GM19035 (cell line): ENCODE measurements at regions not wholly inside any gene's neighbourhood (a gene's known extent, or its start where the extent isn't known, plus 50 kb on each side); places are given as distances from the start of the nearest gene placed in this dataset.
"Not testable (repeated sequence)": the region's sequence is repeated elsewhere in the genome, so short reads cannot be mapped to it uniquely, and the experiment has no call there.

Experiments used
- ATAC-seq: cut with Tn5 transposase; IDR thresholded peaks from one replicate; pipeline ENCODE4 v1.9.1; 2021; ENCODE audit not compliant: unreplicated experiment

DNA sequence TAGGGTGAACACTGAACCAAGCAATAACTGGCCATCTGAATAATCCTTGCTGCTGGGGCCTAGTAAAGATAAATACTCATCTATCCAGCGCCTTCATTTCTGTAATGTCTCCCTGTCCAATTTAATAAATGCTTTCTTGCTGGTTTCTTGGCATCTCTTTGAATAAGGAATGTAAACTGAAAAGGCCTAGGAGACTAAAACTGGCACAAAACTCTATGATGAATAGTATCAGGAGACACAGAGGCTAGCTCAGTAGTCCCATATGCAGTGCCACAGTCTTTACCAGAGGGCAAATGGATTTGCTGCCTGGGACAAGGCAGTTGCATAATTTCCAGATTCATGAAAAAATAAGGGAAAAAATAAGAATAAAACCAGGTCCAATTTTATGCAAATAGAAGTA is 324.4 kb downstream of the CENPW start:
- ATAC-seq = no peak

DNA sequence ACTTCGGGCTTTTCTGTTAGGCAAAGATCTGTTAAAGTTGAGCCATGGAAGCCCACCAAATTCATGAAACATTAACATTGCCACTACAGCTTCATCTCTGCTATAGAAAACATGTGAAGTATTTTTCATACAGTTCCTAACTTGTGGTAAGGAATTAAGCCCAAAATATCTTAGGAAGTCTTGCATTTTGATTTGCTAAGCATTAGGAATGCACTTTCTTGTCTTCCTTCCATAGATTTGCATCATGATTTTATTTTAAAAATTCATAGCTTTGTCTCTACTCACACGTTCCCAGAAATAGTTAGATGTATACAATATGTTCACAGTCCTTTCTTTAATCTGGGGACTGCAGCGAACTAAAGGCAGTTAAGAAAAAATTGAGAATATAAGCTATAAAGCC is 325.6 kb downstream of the CENPW start:
- no peak for ATAC-seq

DNA sequence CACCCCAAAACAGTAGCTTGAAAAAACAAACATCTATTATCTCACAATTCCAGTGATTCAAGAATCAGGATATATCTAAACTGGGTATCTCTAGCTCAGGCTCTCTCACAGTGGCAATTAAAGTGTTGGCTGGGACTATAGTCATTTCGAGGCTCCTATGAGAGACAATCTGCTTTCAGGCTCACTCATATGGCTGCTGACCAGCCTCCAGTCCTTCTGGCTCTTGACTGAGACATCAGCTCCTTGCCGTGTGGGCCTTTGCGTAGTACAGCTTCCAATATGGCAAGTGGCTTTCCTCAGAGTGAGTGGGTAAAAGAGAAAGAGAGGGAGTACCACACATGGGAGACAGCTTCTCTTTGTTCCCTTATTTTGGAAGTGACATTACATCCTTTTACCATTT is 327.2 kb downstream of the CENPW start:
- ATAC-seq = no peak

DNA sequence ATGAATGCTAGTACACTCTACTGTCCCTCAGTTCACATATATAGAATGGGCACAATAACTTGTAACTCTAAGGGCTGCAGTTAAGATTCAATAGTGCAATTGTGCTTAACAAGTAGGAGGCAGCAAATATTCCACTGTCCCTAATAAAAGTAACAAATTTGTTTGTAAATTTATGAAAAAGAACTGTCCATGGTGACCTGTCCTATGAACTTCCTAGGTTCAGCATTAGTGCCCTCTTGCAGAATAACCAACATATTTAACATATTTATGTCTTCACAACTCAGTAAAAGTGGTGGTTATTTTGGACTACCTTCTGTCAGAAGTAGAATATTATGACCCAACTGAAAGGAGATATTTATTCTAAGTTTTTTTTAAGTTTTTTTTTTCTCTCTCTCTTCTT is 327.8 kb downstream of the CENPW start:
- ATAC-seq = no peak

DNA sequence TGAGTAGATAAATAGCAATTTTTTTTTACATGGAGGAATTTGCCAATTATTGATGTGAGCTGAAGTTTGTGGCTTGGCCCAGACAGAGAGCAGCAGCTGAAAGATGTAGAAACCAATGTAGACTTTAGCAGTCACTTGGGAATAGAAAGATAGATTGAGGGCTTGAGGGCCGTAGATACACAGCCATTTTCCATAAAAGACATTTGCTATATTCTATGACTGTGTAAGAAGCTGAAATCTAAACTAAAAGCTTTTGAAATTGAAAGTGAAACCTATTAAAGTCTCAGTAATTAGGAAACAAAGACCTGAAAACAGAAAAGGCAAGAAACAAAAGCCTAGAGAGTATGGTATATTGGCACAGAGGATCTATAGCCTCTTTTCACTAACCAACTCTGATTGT is 332.7 kb downstream of the CENPW start:
- peak; percentile 91 for ATAC-seq

DNA sequence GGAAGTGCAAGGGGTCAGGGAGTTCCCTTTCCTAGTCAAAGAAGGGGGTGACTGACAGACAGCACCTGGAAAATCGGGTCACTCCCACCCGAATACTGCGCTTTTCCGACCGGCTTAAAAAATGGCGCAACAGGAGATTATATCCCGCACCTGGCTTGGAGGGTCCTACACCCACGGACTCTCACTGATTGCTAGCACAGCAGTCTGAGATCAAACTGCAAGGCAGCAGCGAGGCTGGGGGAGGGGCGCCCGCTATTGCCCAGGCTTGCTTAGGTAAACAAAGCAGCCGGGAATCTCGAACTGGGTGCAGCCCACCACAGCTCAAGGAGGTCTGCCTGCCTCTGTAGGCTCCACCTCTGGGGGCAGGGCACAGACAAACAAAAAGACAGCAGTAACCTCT is 333.8 kb downstream of the CENPW start:
- ATAC-seq = not testable (repeated sequence)

DNA sequence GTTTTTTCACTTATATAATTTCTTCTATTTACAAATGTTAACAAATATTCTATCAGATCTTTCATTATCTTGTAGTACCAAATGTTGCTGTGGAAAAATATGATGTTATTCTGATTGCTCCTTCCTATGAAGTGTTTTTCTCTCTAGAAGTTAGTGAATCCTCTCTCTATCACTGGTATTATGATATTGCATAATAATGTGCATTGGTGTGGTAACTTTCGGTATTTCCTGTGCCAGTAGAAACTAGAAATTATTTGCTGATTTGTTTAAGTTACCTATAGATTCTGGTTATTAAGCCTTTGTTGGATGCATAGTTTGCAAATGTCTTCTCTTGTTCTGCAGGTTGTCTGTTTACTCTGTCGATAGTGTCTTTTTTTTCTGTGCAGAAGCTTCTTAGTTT is 342.5 kb downstream of the CENPW start:
- no peak for ATAC-seq

DNA sequence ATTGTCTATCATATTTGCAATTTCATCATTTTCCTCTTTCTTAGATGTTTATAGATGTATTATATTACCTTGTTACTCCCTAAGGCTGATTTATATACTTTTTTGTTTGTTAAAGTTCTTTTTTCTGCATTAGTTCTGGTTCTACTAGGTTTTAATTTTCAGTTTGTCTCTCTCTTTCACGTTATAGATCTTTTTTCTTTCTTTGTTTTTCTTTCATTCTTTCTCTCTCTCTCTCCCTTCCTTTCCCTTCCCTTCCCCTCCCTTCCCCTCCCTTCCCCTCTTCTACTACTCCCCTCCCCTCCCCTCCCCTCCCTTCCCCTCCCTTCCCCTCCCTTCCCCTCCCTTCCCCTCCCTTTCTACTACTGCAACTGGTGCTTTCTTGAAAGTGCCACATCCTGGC is 345.3 kb downstream of the CENPW start:
- no peak for ATAC-seq

DNA sequence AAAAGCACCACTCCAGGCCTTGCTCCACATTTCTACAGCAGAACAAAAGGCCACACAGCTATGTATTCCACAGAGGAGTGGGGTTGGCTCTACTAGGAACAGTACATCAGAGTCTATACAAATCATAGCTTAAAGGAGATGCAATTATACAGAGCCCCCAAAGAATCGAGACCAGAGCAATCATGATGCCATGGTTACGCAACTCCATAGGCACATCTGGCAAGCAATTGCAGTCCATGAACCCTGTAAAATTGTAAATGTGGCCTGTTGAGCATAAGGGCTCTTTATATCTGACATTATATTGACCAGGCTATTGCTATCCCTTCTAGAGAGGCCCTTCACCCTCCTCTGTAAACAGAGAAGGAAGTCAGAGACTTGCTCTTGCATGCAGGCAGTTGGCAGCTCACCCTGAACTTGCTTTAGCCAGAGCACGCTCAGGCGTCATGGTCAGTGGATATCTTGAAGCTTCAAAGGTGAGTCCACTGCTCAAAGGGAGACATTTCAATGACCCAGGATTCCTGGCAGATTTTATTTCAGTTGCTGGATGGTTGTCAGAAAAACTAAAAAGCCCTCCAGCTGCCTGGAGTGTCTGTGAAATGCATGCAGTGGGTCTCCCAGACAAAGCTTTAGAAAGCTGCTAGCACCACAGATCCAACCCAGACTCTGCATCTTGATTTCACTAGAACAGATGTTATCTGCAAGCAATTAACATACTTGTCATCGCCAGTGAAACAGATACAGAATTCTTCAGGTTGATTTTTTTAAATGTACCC is 357.2 kb downstream of the CENPW start:
- ATAC-seq = no peak

DNA sequence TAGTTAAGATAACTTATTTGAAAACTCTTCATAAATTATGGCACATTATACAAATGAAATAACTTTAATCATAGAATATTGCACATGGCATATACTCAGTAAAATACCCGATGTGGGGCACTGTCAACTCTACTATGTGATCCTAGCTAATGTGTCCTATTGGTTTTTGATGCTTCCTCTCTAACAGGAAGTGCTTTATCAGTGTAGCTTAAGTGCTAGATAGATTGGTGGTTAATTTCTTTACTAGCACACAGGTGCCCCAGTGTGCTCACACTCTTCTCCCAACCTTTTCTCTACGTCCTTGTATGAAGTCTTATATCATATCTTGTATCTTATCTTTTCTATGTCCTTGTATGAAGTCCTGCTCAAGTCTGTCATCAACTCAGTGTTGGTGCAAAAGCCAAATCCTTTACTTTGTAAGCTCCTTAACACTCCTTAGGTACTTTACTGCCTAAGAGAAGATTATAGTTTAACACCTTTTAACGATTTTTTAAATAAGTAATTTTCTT is 358.9 kb downstream of the CENPW start:
- ATAC-seq = no peak

DNA sequence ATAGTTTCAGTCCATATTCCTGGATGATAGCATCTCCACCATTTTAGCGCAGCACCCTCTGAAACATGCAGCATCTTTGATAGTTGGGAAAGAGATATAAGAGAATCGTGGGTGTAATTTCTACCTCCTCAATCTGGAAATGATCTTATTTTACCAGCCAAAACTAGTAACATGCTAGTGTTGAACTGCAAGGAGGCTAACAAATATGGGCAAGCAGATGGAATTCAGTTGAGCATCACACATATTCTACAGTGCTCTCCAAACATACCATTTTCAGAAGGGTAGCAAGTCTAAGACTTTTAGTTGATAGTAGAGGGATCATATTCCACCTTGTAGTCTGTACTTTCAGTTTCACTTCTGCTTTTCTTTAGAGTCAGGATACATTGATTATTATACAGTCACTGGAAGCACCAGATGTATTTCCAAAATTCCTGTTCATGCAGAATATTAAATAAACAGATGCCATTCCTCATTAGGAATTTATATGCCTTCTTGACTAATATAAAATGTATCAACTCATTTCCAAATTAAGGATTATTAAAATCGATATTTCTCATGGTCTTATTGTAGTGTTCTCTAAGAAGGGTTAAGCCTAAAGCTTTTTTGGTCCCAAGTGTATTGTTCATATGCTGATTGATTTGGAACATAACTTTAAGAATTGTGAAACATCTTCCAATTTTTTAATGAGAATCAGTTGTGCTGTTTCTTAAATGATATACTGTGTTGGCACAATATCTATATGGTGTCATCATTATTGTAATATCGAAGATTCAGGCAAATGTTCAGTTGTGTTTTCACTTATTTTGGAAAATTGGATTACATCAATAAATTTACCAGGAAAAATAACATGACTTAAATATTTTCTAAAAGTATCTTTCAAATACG is 362.0 kb downstream of the CENPW start:
- ATAC-seq = no peak

DNA sequence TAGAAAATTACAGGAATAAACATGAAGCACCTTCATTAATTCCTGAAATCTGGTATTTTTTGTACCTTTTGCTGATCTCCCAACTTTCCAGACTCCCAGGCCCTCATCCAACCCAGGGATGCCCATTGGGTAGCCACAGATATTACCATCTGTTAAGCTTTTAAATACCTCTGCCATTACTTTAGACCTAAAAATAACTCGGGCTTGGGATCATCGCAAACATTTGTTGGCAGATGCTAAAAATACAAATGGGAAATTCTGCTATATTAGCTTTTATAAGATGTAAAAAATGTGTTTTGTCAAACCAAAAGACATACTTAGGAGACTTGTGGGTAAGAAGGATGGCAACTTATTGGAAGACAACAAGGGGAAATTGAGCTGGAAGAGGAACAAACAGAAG is 376.1 kb downstream of the CENPW start:
- ATAC-seq = no peak

DNA sequence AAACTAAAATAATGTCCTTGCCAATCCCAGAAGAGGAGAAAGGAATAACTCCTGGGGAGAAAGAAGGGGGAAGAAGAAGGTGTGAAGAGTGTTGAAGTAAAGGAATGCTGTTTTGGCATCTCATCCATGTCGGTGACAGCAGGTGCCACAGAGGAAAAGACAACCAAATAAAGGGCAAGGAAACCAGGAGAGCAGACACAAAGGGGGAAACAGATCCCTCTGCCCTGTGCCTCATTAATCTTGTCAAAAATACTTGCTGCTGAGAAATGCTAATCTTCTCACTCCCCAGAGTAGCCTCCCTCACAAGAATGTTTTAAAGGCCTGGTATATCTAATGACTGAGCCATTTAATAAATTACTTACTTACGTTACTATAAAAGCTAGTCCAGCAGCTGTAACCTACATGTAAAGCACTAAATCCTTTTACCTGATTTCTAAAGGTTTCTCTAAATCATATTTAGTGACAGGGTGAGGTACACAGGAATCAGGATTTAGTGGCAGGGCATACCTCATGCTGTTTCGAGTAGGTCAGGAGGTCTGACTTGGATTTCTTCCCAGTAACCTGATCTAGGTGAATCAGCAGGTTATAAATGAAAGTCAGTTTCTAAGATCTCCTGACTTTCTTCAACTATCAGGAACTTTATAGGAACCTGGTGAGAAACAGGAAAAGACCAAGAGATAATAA is 377.1 kb downstream of the CENPW start:
- no peak for ATAC-seq

DNA sequence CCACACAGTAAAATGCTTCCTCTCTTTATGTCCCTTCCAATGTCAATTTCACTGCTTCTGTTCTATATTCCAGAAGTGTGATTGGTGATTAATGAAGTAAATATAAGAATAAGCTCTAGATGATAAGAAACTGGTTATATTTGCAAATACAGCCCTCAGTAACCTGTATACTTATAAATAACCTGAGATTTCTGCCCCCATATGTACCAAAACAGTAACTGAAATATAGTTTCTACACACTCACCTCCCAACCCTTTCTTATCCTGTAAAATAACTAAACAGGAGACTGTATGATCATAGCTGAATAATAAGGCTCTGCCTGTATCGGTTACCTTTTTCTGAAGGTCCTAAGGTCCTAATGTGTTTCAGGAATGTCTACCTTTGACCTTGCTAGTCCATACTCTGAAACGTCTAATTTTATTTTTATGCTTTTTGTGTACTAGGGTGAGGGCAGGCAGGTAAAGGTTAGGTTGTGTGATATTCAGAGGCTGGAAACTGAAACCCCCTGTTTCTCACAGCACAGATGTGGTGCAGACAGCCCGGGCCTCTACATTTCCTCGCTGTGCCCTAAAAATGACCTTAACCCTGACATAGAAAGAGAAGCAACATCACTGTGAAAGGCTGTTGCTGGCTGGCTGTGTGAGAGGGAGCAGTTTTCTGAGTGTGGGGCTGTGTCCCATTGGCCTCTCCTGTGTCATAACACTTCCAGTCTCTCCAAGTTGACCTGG is 378.8 kb downstream of the CENPW start:
- ATAC-seq = peak; percentile 97

DNA sequence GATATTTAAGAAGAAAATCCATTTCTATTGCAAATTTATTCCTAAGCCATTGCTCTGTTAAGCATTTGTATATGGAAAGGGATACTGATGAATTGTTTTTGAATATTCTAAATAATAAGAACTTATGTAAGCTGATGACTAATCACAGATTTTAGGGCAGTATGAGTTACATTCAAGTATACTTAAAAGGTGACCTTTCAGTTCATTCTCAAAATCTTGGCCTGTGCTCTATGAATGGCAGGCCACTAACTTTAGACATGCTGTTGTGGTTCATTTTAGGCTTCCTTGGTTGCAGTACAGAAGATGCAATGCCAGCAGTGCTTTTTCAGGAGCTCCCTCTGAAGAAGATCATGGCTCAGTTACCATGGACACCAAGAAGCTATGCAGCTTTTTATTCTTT is 380.4 kb downstream of the CENPW start:
- ATAC-seq = no peak

DNA sequence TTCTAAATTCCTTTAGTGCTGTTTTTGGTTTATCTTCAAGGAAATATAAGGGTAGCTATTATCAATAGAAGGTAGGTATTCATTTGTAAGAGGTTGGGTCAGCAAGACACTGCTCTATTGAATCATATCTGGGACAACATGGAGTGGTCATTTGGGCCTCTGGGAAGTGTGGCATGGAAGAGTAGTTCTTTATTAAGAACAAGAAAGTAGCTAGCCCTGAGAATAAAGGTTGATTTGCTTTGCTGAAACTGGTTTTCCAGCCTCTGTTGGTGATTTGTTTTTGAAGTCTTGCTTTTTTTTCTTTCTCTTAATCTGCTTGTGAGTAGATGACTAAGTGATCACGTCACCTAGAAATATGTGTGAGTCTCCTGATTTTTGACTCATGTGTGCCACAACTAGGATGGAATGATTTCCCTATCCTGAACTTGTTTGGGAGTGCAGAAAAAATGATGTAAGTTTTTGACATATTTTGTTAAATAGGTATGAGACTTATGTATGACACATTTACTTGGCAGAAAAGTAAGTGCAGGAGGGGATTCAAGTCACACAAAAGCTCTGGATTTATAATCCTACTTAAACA is 381.8 kb downstream of the CENPW start:
- no peak for ATAC-seq

DNA sequence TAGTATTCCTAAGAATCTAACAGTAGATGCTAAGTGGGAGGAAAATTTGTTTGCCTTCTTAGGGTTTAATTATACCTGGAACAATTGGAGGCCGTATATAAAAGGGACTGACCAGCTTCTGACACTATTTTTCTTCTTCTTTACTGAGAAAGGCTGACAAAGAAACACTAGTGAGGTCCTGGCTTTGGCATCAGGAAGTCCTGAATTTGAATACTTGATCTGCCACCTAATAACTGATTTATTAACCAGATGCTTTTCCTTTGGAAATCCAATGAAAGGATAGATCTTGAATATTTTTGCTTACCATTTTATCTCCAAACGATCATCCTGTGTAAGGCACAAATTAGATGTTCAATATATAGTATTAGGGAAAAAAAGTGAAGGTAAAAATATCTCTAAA is 382.5 kb downstream of the CENPW start:
- ATAC-seq = no peak

DNA sequence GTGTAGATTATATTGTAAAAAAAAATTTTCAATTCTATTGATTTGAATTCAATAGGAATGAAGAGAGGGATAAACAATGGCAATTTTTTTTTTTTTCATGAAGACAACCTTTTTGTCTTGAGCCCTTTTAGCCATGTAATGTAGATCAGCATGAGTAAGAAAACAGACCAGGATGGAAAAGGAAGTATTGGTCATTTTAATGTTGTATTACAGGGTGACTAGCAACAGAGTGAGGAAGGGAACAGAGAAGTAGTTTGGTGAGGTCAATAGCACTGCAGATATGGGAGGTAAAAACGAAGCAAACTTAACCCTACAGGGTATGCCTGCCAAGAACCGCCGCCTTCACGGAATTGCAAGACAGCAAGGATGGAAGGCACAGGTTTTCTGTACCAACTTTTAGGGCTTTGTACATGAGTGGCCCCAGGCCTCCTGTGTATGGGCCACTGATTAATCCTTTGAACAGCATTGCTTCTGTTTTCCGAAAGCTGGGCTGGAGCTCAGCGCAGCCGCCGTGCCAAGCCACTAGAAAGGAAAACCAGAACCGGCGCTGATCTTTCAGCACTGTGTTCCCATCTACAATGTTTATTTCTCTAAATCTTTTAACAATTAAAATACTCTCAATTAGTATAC is 383.7 kb downstream of the CENPW start:
- no peak for ATAC-seq

DNA sequence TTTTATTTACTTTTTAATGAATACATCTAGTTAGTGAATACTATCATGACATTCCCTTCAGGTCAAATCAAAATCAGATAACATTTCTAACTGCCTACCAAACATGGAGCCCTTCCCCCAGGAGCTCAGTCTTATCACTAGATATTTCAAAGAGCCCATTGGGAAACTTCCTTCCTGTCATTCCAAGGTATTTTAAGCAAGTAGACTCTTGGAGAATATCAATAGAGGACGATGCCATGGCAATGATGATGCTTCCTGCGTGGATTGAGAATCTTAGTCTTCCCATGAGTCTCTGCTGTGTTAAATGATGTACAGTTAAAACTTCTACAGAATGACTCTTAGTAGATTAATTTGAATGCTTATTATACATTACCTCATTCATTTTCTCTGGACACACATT is 384.9 kb downstream of the CENPW start:
- ATAC-seq = no peak

DNA sequence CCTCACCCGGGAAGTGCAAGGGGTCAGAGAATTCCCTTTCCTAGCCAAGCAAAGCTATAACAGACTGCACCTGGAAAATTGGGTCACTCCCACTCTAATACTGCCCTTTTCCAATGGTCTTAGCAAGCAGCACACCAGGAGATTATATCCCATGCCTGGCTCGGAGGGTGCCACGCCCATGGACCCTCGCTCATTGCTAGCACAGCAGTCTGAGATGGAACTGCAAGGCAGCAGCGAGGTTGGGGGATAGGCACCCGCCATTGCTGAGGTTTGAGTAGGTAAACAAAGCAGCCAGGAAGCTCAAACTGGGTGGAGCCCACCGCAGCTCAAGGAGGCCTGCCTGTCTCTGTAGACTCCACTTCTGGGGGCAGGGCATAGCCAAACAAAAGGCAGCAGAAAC is 386.5 kb downstream of the CENPW start:
- ATAC-seq = not testable (repeated sequence)
